ENCODE measurements at regions not wholly inside any gene's neighbourhood (a gene's known extent, or its start where the extent isn't known, plus 50 kb on each side); places are given as distances from the start of the nearest gene placed in this dataset.
"Not testable (repeated sequence)": the region's sequence is repeated elsewhere in the genome, so short reads cannot be mapped to it uniquely, and the experiment has no call there.

- DNase-seq = no peak
Measured at GRCh38 chr13:39803156-39803555, 147.7 kb downstream of the COG6 start.

DNA sequence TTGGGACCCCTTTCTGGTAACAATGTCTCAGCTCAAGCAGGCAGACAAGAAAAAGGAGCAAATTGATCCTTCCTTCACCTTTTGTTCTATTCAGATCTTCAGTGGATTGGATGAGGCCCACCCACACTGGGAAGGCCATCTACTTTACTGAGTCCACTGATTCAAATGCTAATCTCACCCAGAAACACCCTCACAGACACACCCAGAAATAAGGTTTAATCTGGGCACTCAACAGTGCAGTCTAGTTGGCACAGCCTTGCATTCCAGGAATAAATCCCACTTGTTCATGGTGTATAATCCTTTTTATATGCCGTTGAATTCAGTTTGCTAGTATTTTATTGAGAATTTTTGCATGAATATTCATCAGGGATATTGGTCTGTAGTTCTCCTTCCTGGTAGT is 148.4 kb downstream of the COG6 start:
- DNase-seq = no peak

DNA sequence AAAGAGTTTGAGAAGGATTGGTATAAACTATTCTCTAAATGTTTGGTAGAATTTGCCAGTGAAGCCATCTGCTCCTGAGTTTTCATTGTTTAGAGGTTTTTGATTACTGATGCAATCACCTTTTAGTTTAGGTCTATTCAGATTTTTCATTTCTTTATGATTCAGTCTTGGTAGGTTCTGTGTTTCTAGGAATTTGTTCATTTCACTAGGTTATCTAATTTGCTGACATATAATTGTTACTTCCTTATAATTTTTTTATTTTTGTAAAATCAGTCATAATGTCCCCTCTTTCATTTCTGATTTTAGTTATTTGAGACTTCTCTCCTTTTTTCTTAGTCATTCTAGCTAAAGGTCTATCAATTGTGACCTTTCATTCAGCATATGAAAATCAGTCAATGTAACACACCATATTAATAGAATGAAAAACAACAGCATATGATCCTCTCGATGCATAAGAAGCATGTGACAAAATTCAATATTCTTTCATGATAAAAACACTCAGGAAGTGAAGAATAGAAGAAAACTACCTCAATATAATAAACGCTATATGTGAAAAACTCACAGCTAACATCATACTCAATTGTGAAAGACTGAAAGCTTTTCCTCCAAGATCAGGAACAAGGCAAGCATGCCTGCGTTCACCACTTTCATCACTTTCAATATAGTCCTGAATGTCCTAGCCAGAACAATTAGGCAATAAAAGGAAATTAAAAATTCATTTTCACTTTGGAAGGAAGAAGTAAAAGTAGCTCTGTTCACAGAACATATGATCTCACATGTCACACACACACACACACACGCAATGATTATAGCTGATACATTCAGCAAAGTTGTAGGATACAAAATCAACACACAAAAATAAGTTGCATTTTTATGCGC is 149.1 kb downstream of the COG6 start:
- DNase-seq = no peak

GRCh38 chr13:39809466-39809865 is 154.0 kb downstream of the COG6 start:
- DNase-seq = no peak

DNA sequence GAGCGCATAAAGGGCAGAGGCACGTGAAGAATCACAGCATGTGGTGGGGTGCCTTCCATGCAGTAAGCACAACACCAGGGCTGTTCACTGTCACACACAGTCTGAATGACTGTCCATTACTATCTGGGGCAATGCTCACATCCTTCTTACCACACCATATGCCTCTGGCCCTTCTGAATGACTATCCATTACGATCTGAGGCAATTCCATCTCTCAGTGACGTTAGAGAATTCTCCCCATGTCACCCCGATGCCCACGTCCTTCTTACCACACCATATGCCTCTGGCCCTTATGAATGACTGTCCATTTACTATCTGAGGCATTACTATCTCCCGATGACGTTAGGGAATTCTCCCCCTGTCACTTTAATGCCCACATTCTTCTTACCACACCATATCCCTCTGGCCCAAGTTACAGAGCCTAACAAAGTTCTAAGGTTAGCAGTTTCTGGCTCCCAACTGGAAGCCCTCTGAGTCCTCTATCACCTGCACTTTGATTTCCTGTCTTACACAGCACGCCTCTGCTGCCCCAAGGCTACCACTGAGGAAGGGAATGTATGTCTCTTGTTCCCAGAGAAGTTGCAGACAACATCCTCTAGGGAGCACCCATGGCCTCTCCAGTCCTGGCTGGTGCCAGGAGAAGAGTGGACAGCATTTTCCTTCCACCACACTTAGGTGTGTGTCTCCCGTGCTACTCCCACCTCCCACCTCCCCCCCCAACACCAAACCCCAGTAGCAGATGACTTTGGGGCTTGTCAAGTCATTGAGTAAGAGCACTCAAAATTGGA is 154.8 kb downstream of the COG6 start:
- DNase-seq = no peak

- no peak for DNase-seq
Measured at GRCh38 chr13:39811051-39811450, 155.6 kb downstream of the COG6 start.

DNA sequence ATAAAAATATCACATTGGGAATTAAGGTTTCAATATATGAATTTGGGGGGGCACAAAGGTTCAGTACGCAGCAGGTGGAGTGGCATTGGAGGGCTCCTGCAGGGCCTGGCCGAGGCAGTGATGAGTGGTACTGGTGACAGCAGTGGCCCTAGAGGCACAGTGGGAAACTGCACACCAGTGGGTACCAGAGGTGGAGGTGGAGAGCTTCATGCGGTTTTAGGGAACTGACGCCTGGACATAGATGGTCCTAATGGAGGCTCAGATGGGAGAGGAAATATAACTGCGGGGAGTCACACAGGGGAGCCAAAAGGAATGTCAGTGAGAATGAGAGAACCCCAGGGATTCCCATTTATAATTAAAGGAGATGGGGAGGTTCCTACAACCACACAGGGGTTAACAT is 156.2 kb downstream of the COG6 start:
- DNase-seq = no peak

DNA sequence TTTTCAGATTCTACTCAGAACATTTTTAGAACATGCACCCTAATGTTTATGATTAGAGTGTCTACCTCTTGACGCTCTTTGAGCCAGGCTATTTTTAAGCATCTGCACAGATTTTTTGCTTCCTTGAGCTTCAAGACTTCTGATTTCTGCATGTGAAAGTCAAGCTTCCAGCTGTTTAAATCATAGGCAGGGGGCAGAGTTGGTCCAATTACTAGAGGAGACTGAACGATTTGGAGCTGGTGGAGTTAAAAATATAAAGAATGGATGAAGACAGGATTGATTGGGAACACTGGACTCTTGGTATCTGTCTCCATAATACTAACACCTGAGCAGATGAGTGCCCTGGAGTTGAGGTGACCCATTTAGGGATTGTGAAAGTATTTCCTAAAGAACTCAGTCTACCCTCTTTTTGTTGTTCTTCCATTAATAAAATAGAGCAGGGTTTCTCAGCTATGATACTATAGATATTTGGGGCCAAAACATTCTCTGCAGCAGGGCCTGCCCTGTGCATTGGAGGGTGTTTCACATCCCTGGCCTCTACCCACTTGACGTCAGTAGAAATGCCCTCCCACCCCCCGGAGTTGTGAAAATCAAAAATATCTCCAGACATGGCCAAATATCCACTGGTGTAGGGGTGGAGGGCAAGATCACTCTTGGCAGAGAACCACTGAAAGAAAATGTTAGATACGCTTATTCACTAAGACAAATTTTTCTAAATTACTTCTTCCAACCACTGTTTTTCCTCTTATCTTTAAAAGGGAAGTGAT is 160.1 kb downstream of the COG6 start:
- DNase-seq = no peak

- DNase-seq = no peak
Measured at GRCh38 chr13:39816936-39817335, 161.5 kb downstream of the COG6 start.

DNA sequence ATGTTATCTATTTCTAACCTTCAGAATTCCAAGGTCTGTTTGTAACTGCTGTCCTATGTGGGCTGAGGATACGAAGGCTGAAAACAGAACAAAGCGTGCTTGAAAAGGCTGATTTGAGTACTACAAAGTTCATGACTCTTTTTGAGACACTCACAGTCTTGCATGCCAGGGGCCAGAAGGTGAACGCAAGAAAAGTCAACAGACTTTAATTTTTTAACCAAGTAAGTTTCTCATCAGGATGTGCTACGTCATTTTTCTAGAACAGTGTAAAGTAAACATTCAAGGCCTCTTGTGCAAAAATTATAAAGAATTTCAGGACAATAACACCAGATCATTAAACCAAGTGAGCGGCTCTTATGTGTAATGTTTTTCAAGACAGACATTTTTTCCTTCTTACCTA is 163.5 kb downstream of the COG6 start:
- no peak for DNase-seq

- no peak for DNase-seq
Measured at GRCh38 chr13:39820606-39821005, 165.1 kb downstream of the COG6 start.

GRCh38 chr13:39821977-39822376 is 166.5 kb downstream of the COG6 start:
- DNase-seq = no peak

DNA sequence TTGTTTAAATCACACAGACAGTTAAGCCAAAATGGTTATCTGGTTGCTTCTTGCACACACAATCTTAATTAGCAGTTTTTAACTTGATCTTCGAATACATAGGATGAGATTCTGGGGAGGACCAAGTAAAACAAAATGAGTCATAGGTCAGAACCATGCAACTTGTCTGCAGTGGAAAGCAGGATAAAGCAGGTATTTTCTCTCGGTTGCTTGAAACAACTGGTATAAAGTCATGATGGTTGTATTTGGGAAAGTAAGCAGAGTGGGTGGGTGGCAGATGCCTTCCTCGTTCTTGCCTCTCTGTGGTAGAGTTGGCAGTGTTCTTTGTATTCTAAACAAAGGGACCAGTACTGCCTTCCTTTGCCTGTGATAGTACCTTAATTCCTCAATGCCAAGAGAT is 167.0 kb downstream of the COG6 start:
- no peak for DNase-seq

DNA sequence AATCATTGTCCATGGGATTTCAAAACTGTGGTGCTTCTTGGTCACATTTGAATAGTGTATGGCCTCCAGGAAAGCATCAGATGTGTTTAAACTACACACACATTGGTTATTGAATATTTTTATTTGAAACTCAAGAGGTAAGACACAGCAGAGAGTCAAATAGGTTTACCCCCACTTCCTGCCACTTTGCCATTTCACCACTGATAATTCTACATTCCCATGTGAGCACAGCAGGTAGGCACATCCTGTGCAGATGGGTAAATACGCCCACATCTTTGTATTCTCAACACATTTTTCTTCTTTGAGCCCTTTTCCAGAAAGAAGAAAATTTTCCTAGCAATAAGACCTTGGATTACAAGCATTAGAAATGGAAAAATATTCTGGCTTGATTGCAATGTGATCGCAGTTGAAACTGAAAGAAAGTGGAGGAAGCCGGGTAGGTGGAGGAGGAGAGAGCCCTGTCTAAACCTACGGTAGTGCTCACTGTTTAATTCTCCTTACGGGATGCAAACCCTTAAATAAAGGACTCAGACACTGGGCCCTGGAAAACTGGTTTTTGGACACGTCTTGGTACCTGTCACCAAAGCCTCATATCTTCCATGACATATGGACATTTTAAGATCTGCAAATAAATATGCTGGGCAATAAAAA is 167.7 kb downstream of the COG6 start:
- no peak for DNase-seq

DNA sequence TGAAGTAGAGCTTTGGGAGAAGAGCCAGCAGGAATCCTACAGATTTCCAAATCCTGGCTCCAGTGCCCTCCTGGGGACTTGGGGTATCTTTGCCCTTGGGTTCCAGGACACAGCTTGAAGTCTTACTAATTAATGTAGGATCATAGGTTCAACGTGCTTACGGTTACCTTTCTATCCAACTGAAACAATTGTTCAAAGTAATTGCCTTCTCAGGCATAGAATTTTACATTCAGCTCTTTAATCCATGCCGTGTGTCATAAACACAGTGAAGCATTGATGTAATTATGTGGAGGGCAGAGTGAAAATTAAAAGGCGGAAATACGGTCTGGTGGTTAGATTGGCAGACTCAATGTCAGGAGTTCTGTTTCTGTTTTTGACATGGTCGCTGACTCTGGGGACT is 170.4 kb downstream of the COG6 start:
- no peak for DNase-seq

GRCh38 chr13:39835253-39835652 is 179.8 kb downstream of the COG6 start:
- no peak for DNase-seq

DNA sequence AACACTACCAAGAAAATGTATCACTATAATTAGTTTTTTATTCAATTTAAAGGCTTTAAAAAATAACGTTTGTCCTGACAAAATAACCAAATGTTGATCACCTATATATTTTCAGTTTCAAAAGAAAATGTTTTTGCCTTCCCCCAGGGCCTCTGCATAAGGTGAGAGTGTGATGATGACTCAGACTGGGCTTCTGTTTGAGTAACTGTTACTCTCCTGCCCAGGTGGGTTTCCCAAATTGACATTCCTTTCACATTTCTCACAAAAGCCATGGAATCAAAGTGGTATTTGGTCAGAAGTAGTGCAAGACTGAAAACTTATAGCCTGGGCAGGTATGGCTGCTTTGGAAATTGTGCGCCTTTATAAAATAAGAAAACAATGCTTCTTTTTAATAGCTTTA is 180.6 kb downstream of the COG6 start:
- no peak for DNase-seq

GRCh38 chr13:39837866-39838265 is 182.4 kb downstream of the COG6 start:
- DNase-seq = not testable (repeated sequence)

DNA sequence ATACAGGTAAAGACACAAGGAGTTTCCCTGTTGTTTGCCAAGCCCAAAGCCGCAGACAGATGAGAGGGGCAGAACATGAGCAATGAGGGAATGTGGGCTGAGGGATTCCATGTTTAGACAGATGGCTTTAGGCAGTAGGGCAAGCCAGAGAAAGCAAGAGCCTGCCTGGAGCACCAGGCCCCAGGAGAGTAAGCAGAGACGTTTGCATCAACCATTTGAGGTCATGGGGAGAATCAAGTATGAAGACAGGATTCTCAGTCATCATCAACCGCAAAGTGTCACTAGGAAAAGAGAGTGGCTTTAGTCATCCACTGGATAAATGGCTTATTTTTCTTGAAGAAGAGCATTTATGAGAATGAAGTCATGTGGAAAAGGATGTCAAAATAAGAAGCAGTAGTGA is 184.7 kb downstream of the COG6 start:
- DNase-seq = no peak

DNA sequence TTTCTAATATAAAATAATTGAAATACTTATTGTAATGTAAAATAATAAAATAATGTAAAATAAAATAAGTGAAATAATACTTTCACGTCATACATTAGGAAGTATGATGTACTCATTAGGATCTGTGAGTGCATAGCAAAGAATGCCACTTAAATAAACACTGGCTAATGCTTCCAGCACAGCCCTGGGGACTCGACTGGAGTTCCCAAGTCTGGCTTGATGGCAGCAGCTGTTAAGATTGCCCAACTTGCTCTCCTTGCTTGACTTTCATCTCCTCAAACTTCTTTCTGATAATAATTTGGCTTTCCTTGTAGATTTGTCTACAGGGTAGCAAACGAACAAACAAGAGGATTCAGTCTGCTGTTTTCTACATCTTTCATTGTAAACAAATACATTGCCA is 191.9 kb downstream of the COG6 start:
- DNase-seq = no peak

- DNase-seq = no peak
Measured at GRCh38 chr13:39855236-39855635, 199.8 kb downstream of the COG6 start.

GRCh38 chr13:39856714-39857113 is 201.3 kb downstream of the COG6 start:
- DNase-seq = no peak

DNA sequence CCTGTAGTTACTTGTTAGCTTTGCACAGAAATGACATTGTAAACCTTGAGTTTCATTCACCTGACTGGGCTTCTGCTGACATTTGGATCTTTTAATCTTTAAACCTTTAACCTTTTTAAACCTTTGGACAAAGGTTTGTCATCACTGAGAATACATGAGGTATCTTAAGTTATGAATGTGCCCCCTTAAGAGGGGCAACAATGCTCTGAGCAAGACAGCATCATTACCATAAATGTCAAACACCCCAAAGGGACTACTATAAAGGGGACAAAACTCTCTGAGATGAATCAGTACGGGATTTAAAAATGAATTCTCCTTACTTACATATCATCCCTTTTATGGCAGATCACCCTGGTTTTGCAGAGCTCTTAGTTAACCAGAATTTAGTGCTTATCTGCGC is 203.3 kb downstream of the COG6 start:
- DNase-seq = no peak

Measured in DMS79 treated with DMSO at 0.1 percent for 48 hours (cell line).